Smooth muscle cell (in vitro differentiated cells): ENCODE measurements at regions not wholly inside any gene's neighbourhood (a gene's known extent, or its start where the extent isn't known, plus 50 kb on each side); places are given as distances from the start of the nearest gene placed in this dataset.

Source experiments
- DNase-seq: peaks from one replicate; lab custom pipeline; 2025; ENCODE audit not compliant: unreplicated experiment; lab: John Stamatoyannopoulos, UW
- H2AFZ ChIP-seq: fragments of 200-600 bp; sonication (generic); 2 replicates; pipeline ENCODE4 v1.6.0; 2016; ENCODE audit warnings: antibody characterized with exemption, low read depth, mild to moderate bottlenecking
- H3F3A ChIP-seq: fragments of 200-600 bp; sonication (generic); 2 replicates; pipeline ENCODE4 v1.6.0; 2017; ENCODE audit warnings: antibody characterized with exemption, low read depth
- H3K27ac ChIP-seq: fragments of 200-600 bp; sonication (generic); 2 replicates; pipeline ENCODE4 v1.5.1; 2016; ENCODE audit warnings: low read depth, mild to moderate bottlenecking
- H3K27me3 ChIP-seq: fragments of 200-600 bp; sonication (generic); 2 replicates; pipeline ENCODE4 v1.6.1; 2016; ENCODE audit warnings: low read depth, mild to moderate bottlenecking
- H3K36me3 ChIP-seq: fragments of 200-600 bp; sonication (generic); 2 replicates; pipeline ENCODE4 v1.5.1; 2016; ENCODE audit warnings: low read depth
- H3K4me1 ChIP-seq: fragments of 200-600 bp; sonication (generic); 2 replicates; pipeline ENCODE4 v1.5.1; 2016; ENCODE audit warnings: low read depth
- H3K4me2 ChIP-seq: fragments of 200-600 bp; sonication (generic); 2 replicates; pipeline ENCODE4 v1.6.0; 2016; ENCODE audit warnings: mild to moderate bottlenecking
- H3K4me3 ChIP-seq: fragments of 200-600 bp; sonication (generic); 2 replicates; pipeline ENCODE4 v1.5.1; 2016; ENCODE audit warnings: mild to moderate bottlenecking
- H3K79me2 ChIP-seq: fragments of 200-600 bp; sonication (generic); 2 replicates; pipeline ENCODE4 v1.6.0; 2016; ENCODE audit warnings: low read depth, mild to moderate bottlenecking
- H3K9ac ChIP-seq: fragments of 200-600 bp; sonication (generic); 2 replicates; pipeline ENCODE4 v1.6.0; 2016; ENCODE audit warnings: low read depth
- H3K9me3 ChIP-seq: fragments of 200-600 bp; sonication (generic); replicated peaks from 2 replicates; pipeline ENCODE4 v1.5.1; 2016; ENCODE audit warnings: low read depth
- H4K20me1 ChIP-seq: fragments of 200-600 bp; sonication (generic); 2 replicates; pipeline ENCODE4 v1.6.0; 2016; ENCODE audit warnings: low read depth
- CTCF ChIP-seq: fragments of 200-600 bp; sonication (generic); IDR thresholded peaks from 2 replicates; pipeline ENCODE4 v1.5.1; 2017; ENCODE audit warnings: borderline replicate concordance, mild to moderate bottlenecking, antibody characterized with exemption; ENCODE audit not compliant: insufficient read depth, poor library complexity, severe bottlenecking
- WGBS: methylation state at CpG from one replicate; pipeline ENCODE4 v1.1.7; 2016; ENCODE audit warnings: low lambda C conversion rate; 5-methylcytosine and 5-hydroxymethylcytosine counted together

GRCh38 chr10:78620985-78621799 lies 447.6 kb upstream of the ZMIZ1 start:
- Histone ChIP-seq H4K20me1 (no peaks in the 10 kb centered on the region), H3K27me3 (no peaks in the 10 kb centered on the region), H2AFZ (no peak overlapping the region), H3K9ac (no peak overlapping the region), H3K27ac (no peak overlapping the region), H3K36me3 (no peaks in the 10 kb centered on the region), H3K9me3 (no peaks in the 10 kb centered on the region), H3K4me1 (peaks cover under 1% of the 10 kb centered on the region), H3K79me2 (no peaks in the 10 kb centered on the region), H3K4me3 (no peak overlapping the region), H3K4me2 (no peak overlapping the region), H3F3A (peaks cover 14% of the 10 kb centered on the region)
- TF ChIP-seq CTCF: no peak
- WGBS: 86% methylated on average over 9 of the region's 9 CpGs
- no peak for DNase-seq

- Histone ChIP-seq H3F3A (peaks cover 14% of the 10 kb centered on the region), H3K9me3 (no peaks in the 10 kb centered on the region), H3K27me3 (no peaks in the 10 kb centered on the region), H3K36me3 (no peaks in the 10 kb centered on the region), H2AFZ (no peak overlapping the region), H3K4me2 (peak overlapping the region; percentile 31), H3K4me3 (no peak overlapping the region), H4K20me1 (no peaks in the 10 kb centered on the region), H3K4me1 (peaks cover 11% of the 10 kb centered on the region), H3K9ac (no peak overlapping the region), H3K27ac (peak overlapping the region; percentile 27), H3K79me2 (no peaks in the 10 kb centered on the region)
- TF ChIP-seq CTCF: no peak
- 22% methylated on average over 4 of the region's 4 CpGs for WGBS
- DNase-seq: no peak
Measured at GRCh38 chr10:78623578-78624215, 445.1 kb upstream of the ZMIZ1 start.

- no peak for TF ChIP-seq CTCF
- no peak overlapping the region for H2AFZ ChIP-seq
- WGBS: 92% methylated on average over 2 of the region's 2 CpGs
- H3F3A ChIP-seq: peaks cover 14% of the 10 kb centered on the region
- no peak overlapping the region for H3K4me2 ChIP-seq
- DNase-seq: no peak
- H3K9ac ChIP-seq: no peak overlapping the region
- H3K27me3 ChIP-seq: no peaks in the 10 kb centered on the region
- no peaks in the 10 kb centered on the region for H3K36me3 ChIP-seq
- no peak overlapping the region for H3K27ac ChIP-seq
- H3K79me2 ChIP-seq: no peaks in the 10 kb centered on the region
- H3K4me3 ChIP-seq: no peak overlapping the region
- H3K9me3 ChIP-seq: no peaks in the 10 kb centered on the region
- H4K20me1 ChIP-seq: no peaks in the 10 kb centered on the region
- peaks cover 11% of the 10 kb centered on the region for H3K4me1 ChIP-seq
Measured at GRCh38 chr10:78624791-78625190, 444.0 kb upstream of the ZMIZ1 start.

GRCh38 chr10:78626471-78626870 lies 442.3 kb upstream of the ZMIZ1 start:
- H3K9me3 ChIP-seq: no peaks in the 10 kb centered on the region
- no peaks in the 10 kb centered on the region for H4K20me1 ChIP-seq
- H3K4me1 ChIP-seq: peaks cover 11% of the 10 kb centered on the region
- H3K4me3 ChIP-seq: no peak overlapping the region
- H3K27me3 ChIP-seq: no peaks in the 10 kb centered on the region
- peaks cover 14% of the 10 kb centered on the region for H3F3A ChIP-seq
- no peaks in the 10 kb centered on the region for H3K36me3 ChIP-seq
- no peak overlapping the region for H2AFZ ChIP-seq
- no peak overlapping the region for H3K9ac ChIP-seq
- no peak overlapping the region for H3K4me2 ChIP-seq
- no peak overlapping the region for H3K27ac ChIP-seq
- DNase-seq: no peak
- no peaks in the 10 kb centered on the region for H3K79me2 ChIP-seq
- TF ChIP-seq CTCF: no peak
- WGBS: 66% methylated on average over 10 of the region's 10 CpGs
